GM12891 (cell line): ENCODE measurements at regions not wholly inside any gene's neighbourhood (a gene's known extent, or its start where the extent isn't known, plus 50 kb on each side); places are given as distances from the start of the nearest gene placed in this dataset.

Experiments
- POLR2A ChIP-seq: IDR thresholded peaks from 2 replicates; pipeline ENCODE4 v1.6.1; 2011; ENCODE audit warnings: low read depth, low read length, control low read depth
- POLR2AphosphoS5 ChIP-seq: IDR thresholded peaks from 2 replicates; pipeline ENCODE4 v1.6.1; 2011; ENCODE audit warnings: low read depth, low read length, control low read depth
- TAF1 ChIP-seq: IDR thresholded peaks from 2 replicates; pipeline ENCODE4 v1.6.1; 2011; ENCODE audit warnings: low read depth, low read length, control low read depth

DNA sequence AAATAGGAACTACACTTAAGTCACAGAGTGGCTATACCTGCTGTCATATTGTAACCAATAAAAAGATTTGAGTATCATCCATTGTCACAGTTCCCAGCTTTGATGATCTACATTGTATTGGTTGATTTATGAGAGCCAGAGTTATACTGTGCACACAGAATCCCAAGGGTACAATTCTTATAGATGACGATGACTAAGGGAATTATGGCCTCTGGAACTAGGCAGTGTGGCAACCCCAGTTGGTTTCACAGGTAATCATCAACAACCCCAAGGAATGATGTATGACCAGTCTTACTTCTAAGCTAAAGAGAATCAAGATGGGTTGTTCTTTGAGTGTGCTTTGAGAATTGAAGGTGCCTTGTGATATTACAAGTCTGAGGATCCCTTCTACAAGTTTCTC is 217.3 kb downstream of the ETAA1 start:
- TF ChIP-seq POLR2A (no peak), POLR2AphosphoS5 (no peak), TAF1 (no peak)
